GM12892 (cell line): ENCODE measurements at regions not wholly inside any gene's neighbourhood (a gene's known extent, or its start where the extent isn't known, plus 50 kb on each side); places are given as distances from the start of the nearest gene placed in this dataset.

Source experiments
- POLR2A ChIP-seq: IDR thresholded peaks from 2 replicates; pipeline ENCODE4 v1.6.1; 2011; ENCODE audit warnings: low read depth, low read length, control low read depth
- TAF1 ChIP-seq: IDR thresholded peaks from 2 replicates; pipeline ENCODE4 v1.6.1; 2011; ENCODE audit warnings: low read depth, mild to moderate bottlenecking, control low read depth, low read length, borderline replicate concordance

GRCh38 chr21:36571556-36571955 is 91.6 kb upstream of the CLDN14 start:
- no peak for TF ChIP-seq TAF1
- no peak for TF ChIP-seq POLR2A
